ENCODE measurements at regions not wholly inside any gene's neighbourhood (a gene's known extent, or its start where the extent isn't known, plus 50 kb on each side); places are given as distances from the start of the nearest gene placed in this dataset.

DNA sequence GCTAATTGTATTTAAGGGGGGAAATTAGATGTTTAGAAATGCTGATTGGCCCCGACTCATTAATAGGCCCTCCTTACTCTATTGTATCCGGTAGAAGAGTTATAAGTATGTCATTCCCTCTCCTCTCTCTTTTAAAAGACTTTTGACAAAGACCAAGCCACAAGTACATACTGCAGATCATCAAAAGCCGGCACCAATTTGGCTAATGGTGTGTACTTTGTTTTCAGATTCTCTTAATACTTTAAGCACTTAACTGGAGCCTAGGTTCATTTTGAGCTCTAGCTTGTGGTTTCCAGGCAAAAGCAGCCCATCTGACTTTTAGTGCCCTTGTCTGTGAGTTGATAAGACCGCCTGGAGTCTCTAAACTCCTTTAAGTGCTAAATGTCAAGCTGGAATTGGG is 210.0 kb upstream of the LYZL1 start:
- TF ChIP-seq YY1 (IDR thresholded peaks at IDR 0.05; ENCODE audit: insufficient read depth, insufficient read length) (no peak), SUZ12 (IDR thresholded peaks at IDR 0.05; ENCODE audit: extremely low read depth, insufficient read depth, insufficient read length) (no peak)
